ENCODE measurements at regions not wholly inside any gene's neighbourhood (a gene's known extent, or its start where the extent isn't known, plus 50 kb on each side); places are given as distances from the start of the nearest gene placed in this dataset.

DNA sequence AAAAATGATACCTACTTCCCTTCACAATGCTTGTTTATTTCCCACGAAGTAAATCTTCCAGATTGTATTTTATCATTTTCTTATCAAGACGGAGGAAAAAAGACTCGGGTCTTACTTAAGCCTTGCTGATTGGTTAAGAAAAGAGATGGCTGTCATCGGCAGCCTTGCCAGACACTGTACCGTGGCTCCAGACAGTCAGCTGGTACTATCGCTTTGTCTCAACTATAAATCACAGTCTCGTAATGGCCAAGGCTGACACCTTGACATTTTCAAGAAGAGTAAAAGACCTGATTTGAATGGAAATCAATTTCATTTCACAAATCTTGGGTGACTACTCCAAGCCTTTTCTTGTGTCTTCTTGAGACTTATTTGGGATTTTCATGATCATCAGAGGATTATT lies 868.0 kb downstream of the USP25 start:
- no peak for DNase-seq

DNA sequence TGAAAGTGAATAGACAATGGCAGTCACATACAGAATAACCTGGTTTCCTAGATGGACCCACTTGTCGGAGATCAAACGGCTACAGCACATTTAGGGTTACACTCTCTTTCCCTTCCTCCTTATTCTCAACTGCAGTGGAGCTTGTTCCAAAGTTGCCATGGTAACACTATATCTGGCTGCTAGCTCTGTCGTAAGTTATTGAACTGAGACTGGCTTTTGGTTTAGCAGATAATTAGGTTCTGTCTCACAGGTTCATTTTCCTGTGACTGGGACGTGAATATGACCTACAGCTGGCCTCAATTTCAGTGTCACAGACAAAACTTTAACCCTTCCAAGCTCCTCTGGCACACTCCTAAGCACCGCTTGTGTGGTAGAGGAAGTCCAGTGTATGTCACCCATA lies 875.8 kb downstream of the USP25 start:
- DNase-seq: no peak

DNA sequence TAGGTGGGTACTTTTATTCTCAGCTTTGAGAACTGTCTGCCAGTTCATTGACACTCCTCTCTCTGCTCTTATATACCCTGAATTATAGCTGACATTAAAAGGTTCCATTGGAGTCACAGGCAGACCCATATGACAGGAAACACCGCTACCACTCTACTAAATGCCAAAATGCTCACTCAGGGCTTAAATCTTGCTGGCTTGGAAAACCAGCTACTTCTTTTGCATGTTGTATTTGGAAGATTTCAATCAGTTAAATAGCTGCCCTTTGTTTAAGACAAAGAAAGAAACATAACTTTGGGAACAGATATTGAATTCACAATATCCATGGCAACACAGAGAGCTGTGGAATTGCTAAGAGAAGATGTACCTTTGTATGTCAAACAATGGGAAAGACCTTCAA lies 876.5 kb downstream of the USP25 start:
- no peak for DNase-seq

DNA sequence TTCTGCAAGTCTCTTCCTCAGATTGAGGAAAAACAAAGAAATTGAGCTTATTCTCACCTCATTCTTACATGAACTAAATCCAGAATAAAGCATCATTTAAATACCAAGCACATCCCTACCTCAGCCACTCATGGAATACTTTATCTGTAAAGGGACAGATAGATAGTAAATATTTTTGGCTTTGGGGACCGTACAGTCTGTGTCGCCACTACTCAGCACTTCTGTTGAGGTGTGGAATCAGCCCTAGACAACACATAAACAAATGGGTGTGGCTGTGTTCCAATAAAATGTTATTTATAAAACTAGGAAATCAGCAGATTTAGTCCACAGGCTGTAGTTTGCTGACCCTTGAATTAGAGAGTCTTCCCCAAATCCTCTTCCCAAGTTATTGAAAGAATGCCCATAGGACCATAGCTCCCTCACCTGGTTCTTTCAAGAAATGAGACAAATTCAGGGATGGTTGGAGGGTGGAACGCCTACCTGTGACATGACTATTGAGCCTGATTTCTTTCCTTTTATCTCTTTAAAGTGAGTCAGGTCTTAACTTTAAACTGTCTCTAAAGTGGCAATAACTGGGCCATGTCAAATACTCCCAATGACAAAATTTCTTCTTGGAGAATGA lies 878.5 kb downstream of the USP25 start:
- DNase-seq: no peak

DNA sequence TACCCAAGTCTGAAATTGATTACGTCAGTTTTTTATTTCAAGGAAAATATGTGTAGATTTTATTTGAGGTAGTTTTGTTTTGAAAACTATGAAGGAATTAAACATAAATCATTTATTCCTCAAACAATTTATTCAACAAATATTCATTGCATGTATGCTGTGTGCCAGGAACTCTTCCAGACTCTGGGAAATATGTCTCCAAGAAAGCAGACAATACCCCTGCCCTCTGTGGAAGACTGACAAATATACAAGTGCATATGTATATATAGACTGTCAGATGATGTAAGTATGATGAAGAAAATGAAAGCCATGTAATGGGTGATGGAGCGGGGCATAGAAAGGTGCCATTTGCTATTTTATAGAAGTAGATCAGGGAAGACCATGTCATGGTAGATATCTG lies 889.5 kb downstream of the USP25 start:
- DNase-seq: no peak

DNA sequence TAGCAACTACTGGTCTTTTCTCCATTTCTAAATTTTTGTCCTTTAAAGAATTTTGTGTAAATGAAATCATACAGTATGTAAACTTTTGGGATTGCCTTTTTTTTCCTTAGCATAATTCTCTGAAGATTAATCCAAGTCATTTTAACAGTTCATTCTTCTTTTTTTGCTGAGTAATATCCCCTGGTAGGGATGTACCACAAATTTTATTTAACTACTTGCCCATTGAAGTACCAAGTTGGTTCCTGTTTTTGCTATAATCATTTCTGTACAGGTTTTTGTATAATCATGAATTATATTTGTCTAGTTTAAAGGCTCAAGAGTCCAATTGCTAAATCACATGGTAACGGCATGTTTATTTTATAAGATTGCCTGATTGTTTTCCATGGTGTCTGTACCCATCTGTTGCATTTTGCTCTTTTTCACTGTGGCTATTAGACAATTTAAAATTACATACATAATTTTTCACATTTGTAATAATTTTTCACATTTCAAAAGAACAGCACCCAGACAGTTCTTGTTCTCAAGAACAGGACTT lies 891.1 kb downstream of the USP25 start:
- DNase-seq: no peak

DNA sequence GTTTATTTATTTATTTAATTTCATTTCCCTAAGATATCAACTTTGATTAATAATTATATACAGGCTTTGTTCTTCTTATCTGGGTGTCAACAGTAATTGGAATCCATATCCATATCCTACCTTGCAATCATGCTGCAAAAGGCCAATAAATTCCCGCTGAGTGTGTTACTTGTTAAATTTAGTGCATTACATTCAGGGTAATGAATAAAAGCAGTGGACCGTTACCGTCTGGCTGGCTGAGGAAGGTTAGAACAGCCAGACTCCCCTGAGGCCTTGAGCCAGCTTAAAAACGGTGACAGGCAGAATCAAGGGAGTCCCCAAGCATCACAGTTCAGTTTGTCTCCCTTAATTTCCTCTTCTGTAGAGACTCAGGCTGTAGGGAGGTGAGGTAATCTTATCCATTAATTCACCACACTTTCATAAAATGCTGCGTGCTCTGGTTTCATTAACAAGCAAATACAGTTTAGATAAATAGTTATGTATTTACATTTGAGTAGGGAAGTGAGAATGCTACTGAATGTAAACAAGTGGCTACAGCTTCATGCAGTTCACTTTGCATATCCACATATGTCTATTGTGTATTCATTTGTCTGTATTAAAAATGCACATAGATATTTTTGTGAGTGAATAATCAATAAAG lies 888.2 kb upstream of the CXADR start:
- DNase-seq: no peak

DNA sequence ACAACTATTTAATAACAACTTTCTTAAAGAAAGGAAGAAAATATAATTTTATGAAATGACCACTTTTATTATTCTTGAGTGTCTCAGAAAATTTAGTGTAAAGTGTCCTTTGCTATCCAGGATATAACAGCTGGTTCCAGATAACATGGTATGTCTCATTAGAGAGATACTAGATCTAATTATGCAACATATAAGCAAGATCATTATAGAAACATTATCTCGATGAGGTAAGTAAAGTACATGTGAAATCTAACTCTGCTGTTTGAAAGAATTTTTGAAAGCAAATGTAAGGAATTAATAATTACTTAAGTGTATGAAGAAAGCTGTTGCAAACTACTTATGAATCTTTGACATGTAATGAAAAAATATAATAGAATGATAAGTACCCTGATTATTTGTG lies 887.4 kb upstream of the CXADR start:
- no peak for DNase-seq

DNA sequence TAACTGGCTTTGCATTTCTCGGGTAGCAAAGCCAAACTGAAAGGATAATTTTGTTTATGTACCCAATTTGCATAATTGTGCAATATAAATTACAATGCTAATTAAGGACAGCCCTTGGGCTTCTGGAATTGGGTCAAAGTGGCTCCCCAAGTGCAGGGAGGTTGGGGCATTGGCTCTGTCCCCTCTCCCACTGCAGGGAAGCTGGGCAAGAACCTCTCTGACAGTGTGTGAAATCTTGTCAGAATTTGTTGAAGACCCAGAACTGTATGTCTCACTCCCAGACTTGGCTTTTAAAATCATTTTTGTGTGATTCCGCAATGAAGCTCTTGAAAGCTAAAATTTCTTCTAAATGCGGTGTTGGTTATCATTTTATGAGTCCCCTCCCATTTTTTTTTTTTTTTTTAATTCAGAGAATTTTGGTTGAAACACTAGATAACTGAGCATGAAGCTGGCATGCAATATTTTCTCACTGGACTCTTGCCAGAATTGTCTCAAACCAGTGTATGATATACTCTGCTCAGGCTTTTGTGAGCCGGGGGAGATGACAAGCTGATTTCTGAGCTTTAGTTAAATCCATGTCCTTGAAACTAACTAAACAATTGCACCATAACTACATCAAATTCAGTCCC lies 878.9 kb upstream of the CXADR start:
- no peak for DNase-seq

DNA sequence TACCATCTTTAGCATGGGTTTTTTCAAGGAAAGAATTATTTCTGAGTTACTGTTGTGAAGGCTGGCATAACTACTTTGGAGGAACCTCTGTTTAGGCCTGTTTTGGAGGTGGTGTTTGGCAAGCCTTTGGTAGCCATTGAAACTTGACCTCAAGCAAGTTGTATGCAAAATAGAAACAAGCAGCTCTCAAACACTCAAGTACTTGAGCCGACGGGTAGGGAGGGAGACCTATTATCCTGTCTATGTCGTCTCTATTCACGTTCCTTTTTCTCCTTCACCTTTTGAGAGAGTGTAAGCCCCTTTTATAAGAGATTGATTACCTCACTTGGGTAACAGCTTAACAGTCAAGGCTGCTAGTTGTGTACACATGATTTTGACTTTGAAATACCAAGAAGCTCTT lies 878.3 kb upstream of the CXADR start:
- no peak for DNase-seq

DNA sequence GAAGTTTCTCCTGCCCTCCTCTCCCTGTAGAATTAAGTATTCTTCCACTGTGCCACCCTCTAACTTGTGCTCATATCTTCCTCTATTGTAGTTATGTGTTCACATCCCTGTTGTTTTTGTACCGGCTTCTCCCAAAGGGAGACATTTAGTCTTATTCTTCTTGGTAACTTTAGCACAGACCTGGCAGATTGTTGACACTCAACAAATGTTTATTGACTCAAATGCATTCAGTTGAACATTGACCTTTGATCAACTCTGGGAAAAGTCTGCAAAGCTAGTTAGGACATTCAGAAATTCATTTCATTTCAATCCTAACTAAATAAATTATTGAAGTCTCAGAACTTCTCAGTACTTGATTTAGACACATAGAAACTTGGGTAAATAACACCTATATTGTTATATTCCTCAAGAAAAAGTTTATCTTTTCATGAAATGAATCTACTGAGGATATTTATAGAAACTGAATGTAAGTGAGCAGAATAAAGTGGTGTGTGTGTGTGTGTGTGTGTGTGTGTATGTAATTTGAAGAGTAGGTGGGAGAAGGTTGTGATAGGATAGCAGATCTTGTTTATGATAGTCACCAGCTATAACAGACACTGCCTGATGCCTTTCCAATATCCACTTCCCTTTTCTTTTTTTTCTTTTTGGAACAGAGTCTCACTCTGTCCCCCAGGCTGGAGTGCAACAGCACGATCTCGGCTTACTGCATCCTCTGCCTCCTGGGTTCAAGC lies 872.4 kb upstream of the CXADR start:
- DNase-seq: no peak

DNA sequence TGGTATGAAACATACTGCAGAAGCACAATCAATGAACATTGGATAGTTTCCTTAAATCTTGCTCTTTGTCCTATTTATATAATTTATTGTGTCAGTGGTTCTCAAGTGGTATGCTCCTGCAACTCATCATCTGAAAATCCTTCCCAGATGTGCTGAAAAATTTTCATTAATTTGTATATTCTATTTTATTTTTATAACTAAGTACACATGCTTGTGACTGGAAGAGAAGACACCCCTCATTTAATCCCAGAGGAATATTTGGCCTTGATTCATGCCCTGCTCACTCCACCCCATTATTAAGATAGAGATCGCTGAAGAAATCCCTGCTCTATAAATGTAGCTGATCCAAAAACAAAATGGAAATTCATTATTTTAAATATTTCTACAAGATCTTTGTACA lies 870.5 kb upstream of the CXADR start:
- no peak for DNase-seq

DNA sequence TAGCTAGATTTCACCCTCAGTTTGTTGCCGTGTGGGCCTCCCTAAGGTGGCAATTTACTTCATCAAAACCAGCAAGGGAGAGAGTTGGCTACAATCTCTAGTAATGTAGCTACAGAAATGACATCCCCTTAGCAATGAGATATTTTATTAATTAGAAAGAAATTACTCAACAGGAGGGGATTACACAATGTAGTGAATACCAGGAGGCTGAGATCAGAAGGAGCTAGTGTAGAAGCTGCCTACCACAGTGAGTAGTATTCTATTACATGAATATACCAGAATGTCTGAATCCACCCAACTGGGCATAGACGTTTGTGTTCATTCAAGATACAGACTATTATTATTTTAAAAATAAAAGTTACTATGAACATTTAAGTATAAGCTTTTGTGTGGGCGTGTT lies 868.2 kb upstream of the CXADR start:
- no peak for DNase-seq

DNA sequence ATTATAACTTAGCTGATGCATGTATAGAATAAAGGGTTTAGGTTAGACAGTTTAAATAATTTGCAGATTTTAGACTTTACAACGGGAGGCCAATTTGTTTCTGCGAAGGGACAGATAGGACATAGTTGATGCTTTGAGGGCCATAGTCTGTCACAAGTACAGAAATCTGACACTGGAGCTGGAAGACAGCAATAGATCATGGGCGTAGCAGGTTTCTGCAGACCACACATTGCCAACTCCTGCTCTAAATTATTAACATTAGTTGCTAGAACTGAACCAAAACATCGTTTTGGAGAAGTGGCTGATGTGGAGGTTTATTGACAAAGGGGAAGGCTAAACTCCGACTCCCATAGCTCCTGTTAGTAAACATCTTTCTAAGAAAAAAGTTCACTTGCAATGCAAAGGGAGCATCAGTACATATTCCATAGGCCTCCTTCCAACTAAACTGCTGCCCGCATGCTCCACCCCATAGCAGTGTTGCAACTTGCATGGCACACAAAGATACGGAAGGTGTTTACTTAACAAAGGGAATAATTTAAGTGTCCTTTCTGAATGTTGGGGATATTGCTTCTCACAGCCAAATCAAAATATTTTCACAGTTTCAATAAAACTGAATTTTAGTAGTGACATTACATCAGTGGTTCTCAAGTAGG lies 862.0 kb upstream of the CXADR start:
- DNase-seq: no peak

DNA sequence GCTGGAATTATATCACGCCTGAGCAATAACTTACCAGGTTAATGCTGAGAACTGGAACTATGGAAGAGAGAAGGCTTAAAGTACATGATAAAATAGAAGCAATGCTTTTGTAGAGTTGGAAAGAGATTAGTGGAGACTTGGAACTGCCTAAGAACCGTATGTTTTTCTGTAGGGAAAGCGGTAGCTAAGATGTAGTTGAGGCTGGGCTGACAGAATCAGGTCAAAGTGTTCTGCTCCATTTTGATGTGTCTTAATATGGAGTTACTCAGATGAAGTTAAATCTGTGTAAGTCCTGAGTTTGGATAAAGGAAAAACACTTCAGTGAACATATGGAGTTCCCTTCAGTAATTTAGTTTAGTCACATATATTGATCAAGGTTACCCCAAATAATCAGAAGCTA lies 860.9 kb upstream of the CXADR start:
- DNase-seq: no peak

DNA sequence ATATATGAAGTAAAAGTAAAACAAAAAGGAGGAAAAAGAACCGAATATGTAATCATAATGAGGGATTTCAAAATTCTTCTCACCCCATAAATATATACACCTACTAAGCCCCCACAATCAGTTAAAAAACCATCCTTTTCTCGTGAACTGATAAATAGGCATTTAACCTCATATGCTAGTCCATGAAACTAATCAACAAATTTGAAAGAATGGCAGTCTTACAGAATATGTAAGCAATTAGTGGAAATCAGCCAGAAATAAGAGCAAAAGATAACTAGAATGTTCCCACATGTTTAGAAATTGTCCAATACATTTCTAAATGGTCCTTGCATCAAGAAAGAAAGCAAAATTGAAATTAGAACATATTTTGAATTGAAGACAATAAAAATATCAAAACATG lies 849.4 kb upstream of the CXADR start:
- DNase-seq: no peak

DNA sequence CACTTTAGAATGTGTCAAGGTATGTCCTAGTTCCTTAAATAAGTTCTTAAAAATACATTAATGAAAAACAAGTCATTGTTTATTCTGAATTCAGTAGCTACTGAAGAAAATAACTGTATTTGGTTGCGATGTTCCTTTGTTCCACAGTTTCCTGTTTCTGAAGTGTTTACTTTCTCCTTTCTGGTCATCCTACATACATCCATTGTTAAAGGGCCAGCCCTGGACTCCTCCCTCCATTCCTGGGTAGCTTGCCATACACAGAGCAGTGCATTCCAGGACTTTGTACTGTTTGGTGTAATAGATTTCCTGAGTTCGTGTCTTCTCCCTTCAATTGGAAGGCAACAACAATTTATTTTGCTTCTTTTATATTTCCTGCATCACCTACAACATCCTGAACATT lies 845.4 kb upstream of the CXADR start:
- no peak for DNase-seq

DNA sequence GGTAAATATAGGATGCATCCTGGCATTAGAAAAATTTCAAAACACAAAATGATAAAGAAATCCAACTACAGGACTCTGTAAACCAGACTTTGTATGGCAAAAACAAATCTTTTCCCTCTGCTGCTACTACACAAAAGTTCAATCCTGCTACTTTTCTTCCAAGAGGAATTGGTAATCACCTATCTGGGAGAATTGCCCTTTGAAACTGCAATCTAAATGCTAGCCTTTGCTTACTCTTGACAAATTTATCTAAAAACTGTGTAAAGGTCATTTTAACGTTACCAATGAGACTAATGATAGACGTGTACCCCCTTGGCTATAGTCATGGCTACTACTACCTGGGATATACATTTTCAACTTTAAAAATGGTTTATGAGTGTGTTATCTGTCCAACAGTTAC lies 837.9 kb upstream of the CXADR start:
- no peak for DNase-seq

DNA sequence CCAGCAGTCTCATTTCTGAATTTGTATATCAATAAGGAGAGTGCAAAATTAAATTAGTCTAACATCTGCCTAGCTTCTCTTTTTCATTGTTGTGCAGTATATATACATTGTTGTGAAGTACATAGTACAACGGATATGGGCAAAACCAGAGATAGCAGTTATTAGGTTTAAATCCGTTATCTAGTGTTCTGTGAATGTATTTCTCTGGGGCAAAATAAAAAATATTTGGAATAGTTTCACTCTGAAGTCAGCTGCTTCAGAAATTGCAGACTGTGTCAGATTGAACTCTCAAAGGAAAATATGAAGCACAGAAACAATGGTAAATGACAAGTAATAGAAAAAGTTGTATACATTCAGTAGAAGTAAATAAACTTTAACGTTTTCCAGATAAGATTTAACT lies 836.5 kb upstream of the CXADR start:
- no peak for DNase-seq

DNA sequence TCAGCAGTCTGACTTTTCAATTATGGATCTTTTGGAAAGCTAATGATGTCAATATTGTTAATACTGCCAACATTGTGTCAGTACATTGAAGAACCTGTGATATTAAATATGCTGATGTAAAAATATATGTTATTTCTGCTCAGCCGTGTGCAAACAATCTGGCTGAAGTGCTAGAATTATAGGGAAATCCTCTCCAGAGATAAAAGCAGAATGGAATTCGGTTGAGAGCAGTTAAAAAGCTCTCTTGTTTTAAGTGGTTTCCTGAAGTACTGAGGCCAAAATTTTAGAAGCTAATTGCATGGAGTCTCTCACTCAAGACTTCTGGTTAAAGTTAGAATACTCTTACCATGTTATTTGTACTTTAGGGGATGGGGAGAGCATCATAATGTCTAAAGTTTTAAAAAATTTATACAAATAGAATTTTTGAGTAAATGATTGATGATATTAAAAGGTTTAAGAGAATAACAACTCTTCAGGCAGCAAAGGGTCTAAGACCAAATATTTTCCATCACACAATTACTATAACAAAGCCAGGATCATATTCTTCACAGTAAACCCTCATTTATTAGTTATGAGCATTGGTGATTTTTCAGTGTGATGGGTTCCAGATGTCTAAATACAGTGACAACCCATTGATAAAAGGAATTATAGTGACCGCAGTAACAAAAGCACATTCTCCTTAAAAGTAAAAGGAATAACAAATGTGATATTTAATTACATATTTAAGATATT lies 834.2 kb upstream of the CXADR start:
- no peak for DNase-seq

DNA sequence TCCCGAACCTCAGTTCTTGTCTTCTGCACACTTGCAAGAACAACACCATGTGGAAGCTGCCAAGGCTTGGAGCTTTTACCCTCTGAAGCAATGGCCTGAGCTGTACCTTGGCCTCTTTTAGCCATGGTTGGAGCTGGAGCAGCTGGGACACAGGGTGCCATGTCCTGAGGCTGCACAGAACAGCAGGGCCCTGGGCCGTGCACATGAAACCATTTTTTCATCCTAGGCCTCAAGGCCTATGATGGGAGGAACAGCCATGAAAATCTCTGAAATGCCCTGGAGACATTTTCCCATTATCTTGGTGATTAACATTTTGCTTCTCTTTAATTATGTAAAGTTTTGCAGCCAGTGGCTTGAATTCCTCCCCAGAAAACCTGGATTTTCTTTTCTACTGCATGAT lies 817.8 kb upstream of the CXADR start:
- no peak for DNase-seq

DNA sequence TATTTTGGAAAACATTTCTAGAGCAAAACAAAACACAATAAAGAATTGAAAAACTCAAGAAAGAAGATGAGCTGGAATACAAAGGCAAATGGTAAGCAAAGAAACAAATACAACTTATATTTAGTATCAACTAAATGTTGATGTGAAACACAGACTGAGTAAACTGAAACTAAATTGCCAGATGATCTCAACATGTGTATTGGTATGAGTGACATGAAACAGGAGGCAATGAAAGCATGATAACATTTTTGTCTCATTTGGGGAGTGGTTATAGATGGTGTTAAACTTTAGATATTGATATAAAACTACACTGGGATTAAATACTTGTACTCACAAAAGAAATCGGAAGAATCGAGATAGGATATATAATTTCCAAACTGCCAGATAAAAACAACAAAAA lies 805.6 kb upstream of the CXADR start:
- no peak for DNase-seq

All from activated CD4-positive, alpha-beta T cell treated with anti-CD3 and anti-CD28 coated beads for 48 hours (primary cell).